Central memory CD8-positive, alpha-beta T cell (primary cell): ENCODE measurements at regions not wholly inside any gene's neighbourhood (a gene's known extent, or its start where the extent isn't known, plus 50 kb on each side); places are given as distances from the start of the nearest gene placed in this dataset.

Experiments
- ATAC-seq: fragments of 150-1000 bp; cut with Tn5 transposase; replicated peaks from 2 replicates; pipeline ENCODE4 v1.10.0; 2022; ENCODE audit warnings: mild to moderate bottlenecking, moderate FRiP score, moderate number of reproducible peaks; ENCODE audit not compliant: poor library complexity, severe bottlenecking; ENCODE audit errors: extremely low read depth
- DNase-seq, 2 donors: peaks; one replicate each; pipeline ENCODE4 v3.0.0; 2021; ENCODE audit warnings: low spot score in 2 of 2
- H3K27ac Mint-ChIP-seq: one replicate; pipeline ENCODE4 v1.8.0; 2022; ENCODE audit warnings: low read depth, mild to moderate bottlenecking, moderate library complexity, mixed read lengths
- H3K27me3 Mint-ChIP-seq: one replicate; pipeline ENCODE4 v1.8.0; 2022; ENCODE audit warnings: mixed read lengths
- H3K36me3 Mint-ChIP-seq: one replicate; pipeline ENCODE4 v1.8.0; 2022; ENCODE audit warnings: mild to moderate bottlenecking, moderate library complexity, mixed read lengths; ENCODE audit not compliant: insufficient read depth
- H3K4me1 Mint-ChIP-seq: one replicate; pipeline ENCODE4 v1.8.0; 2022; ENCODE audit warnings: mixed read lengths
- H3K4me3 Mint-ChIP-seq: one replicate; pipeline ENCODE4 v1.8.0; 2022; ENCODE audit warnings: mild to moderate bottlenecking, moderate library complexity, mixed read lengths
- H3K9me3 Mint-ChIP-seq: one replicate; pipeline ENCODE4 v1.8.0; 2022; ENCODE audit warnings: mixed read lengths

DNA sequence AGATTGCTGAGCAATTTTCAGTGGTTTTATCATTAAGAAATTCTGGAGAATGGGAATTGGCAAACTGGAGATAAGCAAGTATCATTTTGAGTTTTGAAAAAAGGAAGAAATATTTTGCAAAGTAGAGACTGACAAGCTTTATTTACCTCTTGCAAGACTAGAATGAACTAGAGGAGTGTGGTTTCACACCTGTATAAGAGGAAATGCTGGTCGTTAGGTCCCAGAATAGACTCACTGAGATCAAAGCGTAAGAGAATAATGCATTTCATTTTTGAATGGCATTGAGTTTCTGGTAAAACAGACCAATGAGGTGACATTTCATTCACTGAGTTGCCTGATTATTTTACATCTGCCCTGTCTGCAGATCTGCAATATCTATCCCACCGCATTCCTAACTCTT, 308.1 kb downstream of the ADGRL2 start:
- no peaks in the 10 kb centered on the region for H3K27me3 Mint-ChIP-seq
- no peak overlapping the region for H3K27ac Mint-ChIP-seq
- ATAC-seq: no peak
- no peak for DNase-seq
- H3K4me3 Mint-ChIP-seq: no peak overlapping the region
- H3K36me3 Mint-ChIP-seq: no peaks in the 10 kb centered on the region
- H3K4me1 Mint-ChIP-seq: no peaks in the 10 kb centered on the region
- H3K9me3 Mint-ChIP-seq: peaks cover 6% of the 10 kb centered on the region

GRCh38 chr1:82106672-82107071, 305.9 kb downstream of the ADGRL2 start:
- H3K27me3 Mint-ChIP-seq: no peaks in the 10 kb centered on the region
- H3K4me3 Mint-ChIP-seq: no peak overlapping the region
- no peaks in the 10 kb centered on the region for H3K4me1 Mint-ChIP-seq
- H3K27ac Mint-ChIP-seq: no peak overlapping the region
- H3K36me3 Mint-ChIP-seq: no peaks in the 10 kb centered on the region
- DNase-seq (no peak), ATAC-seq (no peak)
- H3K9me3 Mint-ChIP-seq: no peaks in the 10 kb centered on the region

DNA sequence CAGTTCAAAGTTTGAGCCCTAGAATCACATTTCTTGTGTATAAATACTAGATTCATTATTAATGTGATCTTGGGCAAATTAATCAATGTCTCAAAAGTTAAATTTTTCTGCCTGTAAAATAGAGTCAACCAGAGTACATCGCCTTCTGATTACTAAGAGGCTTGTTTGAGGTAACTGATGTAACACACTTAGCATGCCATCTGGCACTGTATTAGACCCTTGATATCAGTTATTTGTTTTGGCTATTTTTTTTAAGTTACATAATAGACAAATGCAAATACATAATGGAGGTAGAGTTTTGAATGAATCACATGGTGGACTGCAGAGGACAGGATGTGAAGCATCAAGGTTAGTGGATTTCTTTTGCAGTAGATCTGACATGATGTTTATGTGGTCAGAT, 298.4 kb downstream of the ADGRL2 start:
- H3K9me3 Mint-ChIP-seq: peaks cover 10% of the 10 kb centered on the region

DNA sequence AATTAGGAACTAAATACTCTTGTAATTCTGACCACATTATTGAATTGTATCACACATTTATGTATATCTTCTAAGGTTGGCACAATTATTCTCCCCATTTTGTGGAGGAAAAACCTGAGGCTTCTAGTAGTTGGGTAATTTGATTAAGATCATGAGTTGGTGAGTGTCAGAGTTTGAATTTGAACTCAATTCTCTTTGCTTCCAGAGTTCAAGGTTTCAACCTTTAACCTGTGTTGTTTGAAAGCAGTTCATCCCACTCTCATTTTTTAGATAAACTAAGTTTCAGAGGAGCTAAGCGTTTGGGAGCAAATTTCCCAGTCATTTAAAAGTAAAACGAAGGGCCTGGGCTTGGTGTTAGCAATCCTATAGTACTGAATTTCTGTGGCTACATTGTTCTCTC, 293.4 kb downstream of the ADGRL2 start:
- no peaks in the 10 kb centered on the region for H3K4me1 Mint-ChIP-seq
- no peak overlapping the region for H3K4me3 Mint-ChIP-seq
- no peaks in the 10 kb centered on the region for H3K27me3 Mint-ChIP-seq
- no peak for ATAC-seq
- H3K27ac Mint-ChIP-seq: no peak overlapping the region
- H3K9me3 Mint-ChIP-seq: peaks cover 11% of the 10 kb centered on the region
- no peaks in the 10 kb centered on the region for H3K36me3 Mint-ChIP-seq
- DNase-seq: no peak

More for the DNA sequence above, 298.4 kb downstream of the ADGRL2 start:
- Mint-ChIP-seq H3K4me1 (no peaks in the 10 kb centered on the region), H3K36me3 (no peaks in the 10 kb centered on the region), H3K4me3 (no peak overlapping the region), H3K27ac (no peak overlapping the region), H3K27me3 (no peaks in the 10 kb centered on the region)
- DNase-seq (no peak), ATAC-seq (no peak)

DNA sequence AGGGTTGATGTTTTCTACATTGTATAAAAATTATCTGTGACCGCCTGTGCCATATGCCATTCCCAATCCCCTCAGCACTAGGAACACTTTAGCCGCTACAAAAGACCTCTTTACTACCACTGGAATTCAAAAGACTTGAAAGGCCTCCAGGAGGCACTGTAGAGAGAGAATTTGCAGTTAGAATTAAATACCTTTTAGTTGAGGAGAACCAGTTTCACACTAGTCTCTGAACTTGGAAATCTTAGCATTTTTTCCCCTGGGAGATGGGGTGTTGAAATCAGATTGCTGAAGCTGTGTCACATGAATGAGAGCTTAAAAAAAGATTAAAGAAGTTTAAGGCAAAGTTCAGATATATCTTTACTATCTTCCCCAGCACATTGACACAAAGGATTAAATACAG, 291.0 kb downstream of the ADGRL2 start:
- Mint-ChIP-seq H3K9me3 (peaks cover 9% of the 10 kb centered on the region), H3K27ac (no peak overlapping the region)

GRCh38 chr1:82091265-82091664, 290.5 kb downstream of the ADGRL2 start:
- Mint-ChIP-seq H3K27ac (no peak overlapping the region), H3K4me1 (no peaks in the 10 kb centered on the region), H3K27me3 (no peaks in the 10 kb centered on the region), H3K36me3 (no peaks in the 10 kb centered on the region), H3K9me3 (peaks cover 6% of the 10 kb centered on the region), H3K4me3 (no peak overlapping the region)
- DNase-seq (no peak), ATAC-seq (no peak)

More for the DNA sequence above, 291.0 kb downstream of the ADGRL2 start:
- no peaks in the 10 kb centered on the region for H3K27me3 Mint-ChIP-seq
- no peaks in the 10 kb centered on the region for H3K4me1 Mint-ChIP-seq
- no peaks in the 10 kb centered on the region for H3K36me3 Mint-ChIP-seq
- no peak for DNase-seq
- ATAC-seq: no peak
- H3K4me3 Mint-ChIP-seq: no peak overlapping the region

GRCh38 chr1:82090104-82090503, 289.4 kb downstream of the ADGRL2 start:
- Mint-ChIP-seq H3K27ac (no peak overlapping the region), H3K36me3 (no peaks in the 10 kb centered on the region), H3K27me3 (no peaks in the 10 kb centered on the region), H3K4me1 (no peaks in the 10 kb centered on the region), H3K4me3 (no peak overlapping the region), H3K9me3 (peaks cover 12% of the 10 kb centered on the region)
- DNase-seq (no peak), ATAC-seq (no peak)

GRCh38 chr1:82086739-82087138, 286.0 kb downstream of the ADGRL2 start:
- no peak overlapping the region for H3K27ac Mint-ChIP-seq
- no peaks in the 10 kb centered on the region for H3K27me3 Mint-ChIP-seq
- no peaks in the 10 kb centered on the region for H3K36me3 Mint-ChIP-seq
- H3K9me3 Mint-ChIP-seq: peaks cover 22% of the 10 kb centered on the region
- no peak for DNase-seq
- H3K4me1 Mint-ChIP-seq: no peaks in the 10 kb centered on the region
- no peak for ATAC-seq
- no peak overlapping the region for H3K4me3 Mint-ChIP-seq

GRCh38 chr1:82079607-82080006, 278.9 kb downstream of the ADGRL2 start:
- Mint-ChIP-seq H3K27me3 (no peaks in the 10 kb centered on the region), H3K27ac (no peak overlapping the region), H3K36me3 (no peaks in the 10 kb centered on the region), H3K4me3 (no peak overlapping the region), H3K9me3 (peaks cover 33% of the 10 kb centered on the region), H3K4me1 (no peaks in the 10 kb centered on the region)
- no peak for DNase-seq
- no peak for ATAC-seq

DNA sequence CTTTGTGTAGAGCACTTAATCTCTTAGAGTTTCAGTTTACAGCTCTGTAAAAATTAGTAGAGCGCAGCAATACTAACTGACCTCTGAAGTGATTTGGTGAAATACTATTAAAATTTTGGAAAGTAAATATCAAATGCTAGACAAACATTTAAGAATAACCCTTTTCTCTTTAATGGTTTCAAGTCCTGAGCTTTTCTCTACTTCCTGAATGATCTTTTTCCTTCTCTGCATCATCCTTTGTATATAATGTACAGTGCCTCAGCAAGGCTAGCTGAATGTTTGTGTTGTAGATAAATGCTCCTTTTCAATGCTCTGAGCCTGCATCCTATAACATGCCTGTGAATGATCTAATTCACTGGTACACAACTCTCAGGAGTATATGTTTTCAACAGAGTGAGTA, 272.9 kb downstream of the ADGRL2 start:
- Mint-ChIP-seq H3K27ac (no peak overlapping the region), H3K4me1 (no peaks in the 10 kb centered on the region), H3K36me3 (no peaks in the 10 kb centered on the region), H3K4me3 (no peak overlapping the region), H3K9me3 (peaks cover 13% of the 10 kb centered on the region), H3K27me3 (no peaks in the 10 kb centered on the region)
- DNase-seq (no peak), ATAC-seq (no peak)

GRCh38 chr1:82073071-82073470, 272.3 kb downstream of the ADGRL2 start:
- H3K4me1 Mint-ChIP-seq: no peaks in the 10 kb centered on the region
- ATAC-seq: no peak
- peaks cover 13% of the 10 kb centered on the region for H3K9me3 Mint-ChIP-seq
- no peaks in the 10 kb centered on the region for H3K27me3 Mint-ChIP-seq
- no peak for DNase-seq
- no peak overlapping the region for H3K27ac Mint-ChIP-seq
- H3K36me3 Mint-ChIP-seq: no peaks in the 10 kb centered on the region
- no peak overlapping the region for H3K4me3 Mint-ChIP-seq

DNA sequence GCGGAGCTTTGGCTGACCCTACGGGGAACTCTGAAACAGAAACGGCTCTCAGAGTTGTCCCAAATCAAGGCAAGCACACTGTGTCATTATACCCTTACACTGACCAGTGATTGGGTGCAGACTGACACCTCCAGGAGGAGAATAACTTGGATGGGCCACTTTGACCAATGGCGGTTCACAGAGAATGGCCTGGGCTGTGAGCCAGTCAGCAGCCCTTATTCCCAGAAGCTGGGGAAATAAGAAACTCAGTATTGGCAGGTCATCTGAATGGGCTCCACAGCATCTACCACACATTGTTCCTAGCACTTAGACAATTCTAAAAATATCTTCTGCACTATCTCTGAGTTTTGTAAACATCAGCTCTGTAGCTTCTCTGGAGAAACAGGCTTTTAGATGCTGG, 265.2 kb downstream of the ADGRL2 start:
- no peak overlapping the region for H3K27ac Mint-ChIP-seq

DNA sequence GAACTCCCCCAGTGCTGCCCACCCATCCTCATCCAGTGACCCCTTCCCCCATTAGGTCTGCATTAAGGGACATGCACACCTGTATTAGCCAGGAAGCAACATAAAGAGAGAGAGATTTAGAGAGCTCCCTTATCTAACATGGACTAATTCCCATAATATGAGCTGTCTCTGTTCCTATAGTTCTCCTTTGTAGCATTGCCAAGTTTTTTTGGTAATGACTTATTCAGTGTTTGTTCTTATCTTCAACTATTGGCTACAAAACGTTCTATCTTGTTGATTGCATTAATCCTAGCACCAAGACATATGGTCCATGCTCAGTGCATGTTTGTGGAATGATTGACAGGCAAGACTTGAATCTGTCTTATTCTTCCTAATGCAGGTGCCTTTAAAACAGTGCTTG, 264.0 kb downstream of the ADGRL2 start:
- H3K4me1 Mint-ChIP-seq: no peaks in the 10 kb centered on the region
- H3K36me3 Mint-ChIP-seq: no peaks in the 10 kb centered on the region
- no peak overlapping the region for H3K27ac Mint-ChIP-seq
- ATAC-seq (no peak), DNase-seq (no peak)
- H3K27me3 Mint-ChIP-seq: no peaks in the 10 kb centered on the region
- peaks cover 18% of the 10 kb centered on the region for H3K9me3 Mint-ChIP-seq
- H3K4me3 Mint-ChIP-seq: no peak overlapping the region

More for the DNA sequence above, 265.2 kb downstream of the ADGRL2 start:
- Mint-ChIP-seq H3K4me3 (no peak overlapping the region), H3K27me3 (no peaks in the 10 kb centered on the region), H3K36me3 (no peaks in the 10 kb centered on the region), H3K9me3 (peaks cover 18% of the 10 kb centered on the region), H3K4me1 (no peaks in the 10 kb centered on the region)
- DNase-seq (no peak), ATAC-seq (no peak)

DNA sequence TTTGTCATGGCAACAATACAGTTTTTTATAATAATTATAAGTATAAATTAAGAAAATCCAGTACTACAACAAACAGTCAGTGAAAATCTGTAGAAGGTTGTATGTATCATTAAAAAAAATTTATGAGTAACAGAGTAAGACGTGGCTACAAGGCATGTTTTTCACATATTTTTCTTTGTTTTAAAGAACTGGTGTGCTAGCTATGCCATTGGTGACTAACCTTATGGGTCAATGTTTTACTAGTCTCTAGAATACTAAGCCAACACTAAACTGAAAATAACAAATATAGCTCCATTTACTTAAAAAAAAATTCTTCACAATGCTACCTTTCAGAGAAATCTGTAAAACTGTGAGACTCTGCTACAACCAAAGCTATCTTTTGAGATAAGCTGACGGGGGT, 261.5 kb downstream of the ADGRL2 start:
- Mint-ChIP-seq H3K27me3 (no peaks in the 10 kb centered on the region), H3K36me3 (no peaks in the 10 kb centered on the region), H3K27ac (no peak overlapping the region), H3K4me3 (no peak overlapping the region), H3K4me1 (no peaks in the 10 kb centered on the region), H3K9me3 (peaks cover 26% of the 10 kb centered on the region)
- DNase-seq (no peak), ATAC-seq (no peak)
